SK-N-SH treated with all-trans-retinoic acid at 6 μM for 48 hours (cell line): ENCODE measurements at regions not wholly inside any gene's neighbourhood (a gene's known extent, or its start where the extent isn't known, plus 50 kb on each side); places are given as distances from the start of the nearest gene placed in this dataset.

Source experiments
- ARNTL ChIP-seq: fragments of 450-650 bp; formaldehyde crosslinking; IDR thresholded peaks from 2 replicates; pipeline ENCODE4 v1.5.0; 2020; ENCODE audit warnings: low read depth, mild to moderate bottlenecking, moderate library complexity, borderline replicate concordance
- BACH2 ChIP-seq: fragments of 250-450 bp; sonication (Bioruptor Pico); IDR thresholded peaks from 2 replicates; pipeline ENCODE4 v1.9.0; 2021; ENCODE audit warnings: mild to moderate bottlenecking, borderline replicate concordance
- CSDC2 ChIP-seq: fragments of 250-450 bp; sonication (Bioruptor Pico); IDR thresholded peaks from 2 replicates; pipeline ENCODE4 v1.5.0; 2020; ENCODE audit warnings: mild to moderate bottlenecking, moderate library complexity
- ESRRG ChIP-seq: fragments of 250-450 bp; sonication (Bioruptor Pico); IDR thresholded peaks from 2 replicates; pipeline ENCODE4 v1.6.1; 2021; ENCODE audit warnings: mild to moderate bottlenecking
- GLIS3 ChIP-seq: fragments of 250-450 bp; sonication (Bioruptor Pico); IDR thresholded peaks from 2 replicates; pipeline ENCODE4 v1.5.0; 2020; ENCODE audit warnings: mild to moderate bottlenecking, moderate library complexity
- PPARA ChIP-seq: fragments of 250-450 bp; sonication (Bioruptor Pico); IDR thresholded peaks from 2 replicates; pipeline ENCODE4 v1.5.0; 2020; ENCODE audit warnings: mild to moderate bottlenecking, borderline replicate concordance
- TCF4 ChIP-seq: fragments of 250-450 bp; sonication (Bioruptor Pico); IDR thresholded peaks from 2 replicates; pipeline ENCODE4 v1.8.0; 2021; ENCODE audit warnings: mild to moderate bottlenecking, moderate library complexity, borderline replicate concordance
- ZFP30 ChIP-seq: fragments of 450-650 bp; formaldehyde crosslinking; IDR thresholded peaks from 2 replicates; pipeline ENCODE4 v1.5.0; 2022; ENCODE audit warnings: mild to moderate bottlenecking, moderate library complexity
- ZNF565 ChIP-seq: fragments of 450-650 bp; formaldehyde crosslinking; conservative IDR thresholded peaks from 2 replicates; pipeline ENCODE4 v1.5.0; 2020; ENCODE audit warnings: low read depth, mild to moderate bottlenecking, moderate library complexity
- TF ChIP-seq, protein P1 (sequence below): fragments of 250-450 bp; sonication (Bioruptor Pico); IDR thresholded peaks from 2 replicates; pipeline ENCODE4 v1.8.0; 2020; ENCODE audit warnings: mild to moderate bottlenecking, moderate library complexity, borderline replicate concordance

DNA sequence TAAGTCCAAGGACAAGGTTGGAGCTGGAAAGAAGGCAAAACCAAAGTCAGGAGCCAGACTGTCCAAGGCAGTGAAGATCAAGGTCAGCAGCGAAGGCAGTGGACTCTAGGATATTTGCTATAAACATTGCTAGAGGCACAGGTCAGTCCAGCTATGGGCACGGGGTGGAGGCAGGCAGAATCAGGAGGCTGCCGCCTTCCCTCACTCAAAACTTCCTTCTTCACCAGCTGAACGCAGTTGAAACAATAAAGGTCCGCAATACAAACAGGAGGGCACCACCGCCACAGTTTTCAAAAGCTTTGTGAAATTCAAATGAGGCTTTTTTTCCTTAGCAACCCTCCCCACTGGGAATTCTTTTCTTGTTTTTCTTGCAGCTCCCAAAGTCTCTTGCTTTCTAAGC is 372.4 kb downstream of the NXPE2 start:
- no peak for TF ChIP-seq ESRRG (CRISPR knock-in tag)
- TF ChIP-seq ZFP30 = no peak
- no peak for TF ChIP-seq ZNF565 (CRISPR knock-in tag)
- TF ChIP-seq, protein P1, sequence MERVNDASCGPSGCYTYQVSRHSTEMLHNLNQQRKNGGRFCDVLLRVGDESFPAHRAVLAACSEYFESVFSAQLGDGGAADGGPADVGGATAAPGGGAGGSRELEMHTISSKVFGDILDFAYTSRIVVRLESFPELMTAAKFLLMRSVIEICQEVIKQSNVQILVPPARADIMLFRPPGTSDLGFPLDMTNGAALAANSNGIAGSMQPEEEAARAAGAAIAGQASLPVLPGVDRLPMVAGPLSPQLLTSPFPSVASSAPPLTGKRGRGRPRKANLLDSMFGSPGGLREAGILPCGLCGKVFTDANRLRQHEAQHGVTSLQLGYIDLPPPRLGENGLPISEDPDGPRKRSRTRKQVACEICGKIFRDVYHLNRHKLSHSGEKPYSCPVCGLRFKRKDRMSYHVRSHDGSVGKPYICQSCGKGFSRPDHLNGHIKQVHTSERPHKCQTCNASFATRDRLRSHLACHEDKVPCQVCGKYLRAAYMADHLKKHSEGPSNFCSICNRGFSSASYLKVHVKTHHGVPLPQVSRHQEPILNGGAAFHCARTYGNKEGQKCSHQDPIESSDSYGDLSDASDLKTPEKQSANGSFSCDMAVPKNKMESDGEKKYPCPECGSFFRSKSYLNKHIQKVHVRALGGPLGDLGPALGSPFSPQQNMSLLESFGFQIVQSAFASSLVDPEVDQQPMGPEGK (CRISPR knock-in tag) = no peak
- no peak for TF ChIP-seq GLIS3 (CRISPR knock-in tag)
- no peak for TF ChIP-seq CSDC2 (CRISPR knock-in tag)
- TF ChIP-seq TCF4 (CRISPR knock-in tag) = no peak
- TF ChIP-seq BACH2 = no peak
- no peak for TF ChIP-seq ARNTL (CRISPR knock-in tag)
- TF ChIP-seq PPARA (CRISPR knock-in tag) = no peak
